Central memory CD4-positive, alpha-beta T cell (primary cell): ENCODE measurements at regions not wholly inside any gene's neighbourhood (a gene's known extent, or its start where the extent isn't known, plus 50 kb on each side); places are given as distances from the start of the nearest gene placed in this dataset.

Experiments
- DNase-seq: peaks from one replicate; pipeline ENCODE4 v3.0.0; 2022

DNA sequence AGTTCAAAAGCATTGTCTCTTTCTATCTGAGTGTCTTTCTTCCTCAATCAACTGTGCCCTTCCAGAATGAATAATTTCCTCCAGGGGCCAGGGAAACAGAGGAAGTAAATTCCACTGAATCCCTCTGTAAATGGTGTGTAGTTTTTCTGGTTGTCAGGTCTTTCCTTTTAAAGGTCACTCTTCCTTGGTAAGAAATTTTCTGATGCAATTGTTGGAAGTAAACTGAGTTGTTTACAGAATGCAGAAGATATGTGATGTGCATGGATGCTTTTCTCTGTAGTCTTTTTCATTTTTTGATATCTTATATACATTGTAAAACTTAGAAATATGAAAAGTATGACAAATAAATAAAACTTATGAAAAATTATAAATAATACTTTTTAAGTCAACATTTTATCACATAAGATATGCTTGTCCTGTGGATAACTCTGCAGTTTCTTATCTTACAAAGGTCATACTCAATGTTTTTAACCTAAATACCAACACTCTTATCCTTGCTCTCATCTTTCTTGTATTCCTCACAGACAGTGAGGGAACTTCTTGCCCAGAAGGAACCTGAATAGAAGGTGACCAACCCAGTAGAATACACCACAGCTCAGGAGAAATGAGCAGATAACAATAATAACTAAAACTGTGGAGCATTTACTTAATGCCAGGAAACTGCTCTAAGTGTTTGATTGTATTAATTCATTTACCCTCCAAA lies 234.5 kb downstream of the METTL4 start:
- DNase-seq = no peak

DNA sequence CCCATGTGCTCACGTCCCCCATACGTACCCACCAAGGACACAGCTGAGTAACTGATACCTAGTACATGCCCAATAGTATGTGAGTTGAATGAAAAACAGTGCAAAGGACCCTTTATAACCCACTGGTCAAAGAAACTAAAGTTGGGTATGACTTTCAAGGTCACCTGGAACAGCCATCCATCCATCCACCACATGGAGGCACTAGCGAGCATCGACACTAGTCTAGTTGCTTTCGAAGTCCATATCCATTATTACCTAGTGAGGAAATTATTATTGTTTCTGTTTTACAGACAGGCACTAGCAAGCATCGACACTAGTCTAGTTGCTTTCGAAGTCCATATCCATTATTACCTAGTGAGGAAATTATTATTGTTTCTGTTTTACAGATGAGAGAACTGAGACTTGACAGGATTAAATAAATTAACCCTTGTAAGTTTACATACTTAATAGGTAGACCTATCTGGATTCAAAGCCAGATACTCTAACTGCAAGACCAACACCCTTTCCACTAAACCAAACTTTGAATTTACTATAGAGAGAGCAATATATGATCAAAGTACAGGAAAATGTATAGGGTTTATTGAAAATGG lies 233.7 kb downstream of the METTL4 start:
- peak; percentile 13 for DNase-seq

DNA sequence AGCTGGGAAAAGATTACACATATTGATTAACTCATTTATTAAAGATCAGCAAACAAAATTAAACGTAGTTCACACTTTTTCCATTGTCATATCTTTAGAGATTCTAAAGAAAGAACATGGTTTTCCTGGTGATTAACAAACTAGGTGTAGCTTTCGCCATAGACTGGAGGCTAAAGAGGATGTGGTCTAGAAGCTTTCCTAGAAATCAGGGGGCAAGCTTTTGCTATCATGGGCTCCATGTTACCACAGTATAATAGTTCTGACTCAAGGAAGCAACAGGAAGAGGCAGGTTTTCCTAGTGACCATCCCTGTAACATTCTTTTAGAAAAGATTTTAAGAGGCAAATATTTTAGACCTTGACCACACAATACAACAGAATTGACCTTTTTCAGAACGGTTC lies 232.7 kb downstream of the METTL4 start:
- no peak for DNase-seq

DNA sequence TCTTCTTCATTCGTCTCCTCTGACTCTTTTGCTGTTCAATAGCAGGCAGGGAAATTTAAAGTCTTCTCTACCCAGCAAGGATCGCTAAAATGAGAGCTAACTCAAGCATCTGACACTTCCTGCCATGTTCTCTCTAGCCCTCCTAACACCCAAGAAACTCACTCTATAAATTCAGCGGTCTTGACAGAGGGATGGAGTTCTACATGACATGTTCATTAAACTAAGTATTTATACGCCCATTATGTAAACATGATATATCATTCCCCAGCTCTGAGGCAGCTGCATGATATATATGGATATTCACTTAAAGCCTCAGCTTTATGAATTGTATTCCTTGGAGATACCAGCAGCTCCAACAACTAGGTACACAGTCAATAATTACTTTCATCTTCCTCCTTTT lies 231.0 kb downstream of the METTL4 start:
- no peak for DNase-seq

DNA sequence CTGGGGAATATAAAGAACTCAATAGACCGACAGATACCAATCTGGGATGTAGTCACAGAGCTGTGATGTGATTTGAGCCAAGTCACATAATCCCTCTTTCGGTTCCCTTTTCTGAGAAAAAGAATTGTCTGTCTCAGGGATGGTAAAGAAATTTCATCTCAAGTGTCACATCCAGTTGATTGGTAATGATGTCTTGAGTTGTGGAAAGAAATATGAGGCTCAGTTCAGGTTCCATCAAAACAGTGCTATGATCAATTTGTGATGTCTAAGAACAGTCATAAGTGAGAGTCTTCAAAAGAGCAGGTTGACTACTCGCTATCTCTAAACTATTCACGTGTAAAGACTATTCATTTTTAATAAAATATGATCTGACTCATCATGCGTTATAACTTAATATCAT lies 223.3 kb downstream of the METTL4 start:
- DNase-seq = no peak

DNA sequence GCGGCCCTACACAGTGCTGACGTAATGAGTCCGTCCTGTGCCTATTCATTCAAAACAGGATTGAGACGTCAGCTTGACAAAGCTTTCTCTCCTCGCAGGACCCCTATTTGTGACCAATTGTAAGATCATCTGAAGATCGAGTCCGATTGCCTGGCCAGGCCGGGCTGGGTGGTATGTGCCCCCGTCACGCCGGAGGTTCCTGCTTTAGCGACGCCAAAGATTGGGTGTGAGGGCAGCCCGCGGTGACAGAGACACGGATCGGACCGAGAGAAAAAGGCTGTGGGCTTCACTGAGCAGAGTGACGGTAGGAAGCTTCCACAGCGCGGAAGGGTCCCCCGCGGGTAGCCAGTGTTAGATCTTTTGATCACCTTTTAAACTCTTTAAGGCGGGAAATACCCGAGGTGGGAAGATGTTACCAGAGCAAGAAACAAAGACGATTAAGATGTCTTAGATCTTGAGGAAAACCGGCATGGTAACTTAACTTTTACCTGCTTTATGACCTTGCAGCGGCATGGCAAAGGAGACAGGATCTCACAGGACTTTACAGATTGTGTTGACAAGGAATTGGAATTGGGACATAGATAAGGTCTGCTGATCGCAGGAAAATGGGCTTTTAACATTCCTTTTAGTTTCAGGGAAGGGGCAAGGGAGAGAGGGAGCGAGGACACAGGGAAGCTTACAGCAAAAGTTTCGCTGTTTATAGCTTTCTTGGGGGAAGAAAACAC lies 220.0 kb downstream of the METTL4 start:
- DNase-seq = no peak

DNA sequence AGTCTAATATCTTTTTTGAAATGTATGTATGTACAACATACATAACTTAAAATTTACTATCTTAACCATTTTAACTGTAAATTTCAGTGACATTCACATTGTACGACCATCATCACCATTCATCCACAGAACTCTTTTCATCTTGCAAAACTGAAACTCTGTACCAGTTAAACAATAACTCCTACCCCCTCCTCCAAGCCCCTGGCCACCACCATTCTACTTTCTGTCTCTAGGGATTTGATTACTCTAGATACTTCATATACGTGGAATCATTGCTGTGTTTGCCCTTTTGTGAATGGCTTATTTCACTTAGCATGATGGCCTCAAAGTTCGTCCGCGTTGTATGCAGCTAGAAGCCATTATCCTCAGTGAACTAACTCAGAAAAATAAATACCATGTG lies 217.0 kb downstream of the METTL4 start:
- no peak for DNase-seq

DNA sequence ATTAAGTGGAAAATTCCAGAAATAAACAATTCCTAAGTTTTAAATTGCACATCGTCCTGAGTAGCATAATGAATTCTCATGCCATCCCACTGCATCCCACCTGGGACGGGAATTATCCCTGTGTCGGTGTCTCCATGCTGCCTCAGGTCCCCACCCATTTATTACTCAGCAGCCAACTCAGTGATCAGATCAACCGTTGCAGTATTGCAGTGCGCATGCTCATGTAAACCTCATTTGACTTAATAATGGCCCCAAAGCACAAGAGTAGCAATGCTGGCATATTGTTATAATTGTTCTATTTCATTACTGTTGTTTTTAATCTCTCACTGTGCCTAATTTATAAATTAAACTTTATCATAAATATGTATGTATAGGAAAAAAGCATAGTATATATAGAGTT lies 214.4 kb downstream of the METTL4 start:
- no peak for DNase-seq

DNA sequence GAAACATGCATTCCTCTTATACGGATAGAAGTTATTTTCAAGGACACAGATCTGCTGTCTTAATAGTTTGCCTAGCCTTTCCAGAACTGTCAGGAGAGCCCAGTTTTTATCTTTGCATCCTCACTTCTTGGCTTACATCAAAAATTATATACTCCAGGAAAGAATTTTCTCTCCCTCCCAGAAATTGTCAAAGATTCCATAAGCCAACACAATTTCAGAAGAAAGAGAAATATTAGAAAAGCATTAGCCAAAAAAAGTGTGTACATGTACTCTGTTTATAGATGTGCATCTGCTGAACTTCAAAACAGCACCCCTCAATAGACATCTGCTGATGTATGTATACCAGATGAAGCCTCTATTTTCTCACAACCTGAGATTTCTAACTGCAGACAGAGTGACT lies 210.4 kb downstream of the METTL4 start:
- no peak for DNase-seq

DNA sequence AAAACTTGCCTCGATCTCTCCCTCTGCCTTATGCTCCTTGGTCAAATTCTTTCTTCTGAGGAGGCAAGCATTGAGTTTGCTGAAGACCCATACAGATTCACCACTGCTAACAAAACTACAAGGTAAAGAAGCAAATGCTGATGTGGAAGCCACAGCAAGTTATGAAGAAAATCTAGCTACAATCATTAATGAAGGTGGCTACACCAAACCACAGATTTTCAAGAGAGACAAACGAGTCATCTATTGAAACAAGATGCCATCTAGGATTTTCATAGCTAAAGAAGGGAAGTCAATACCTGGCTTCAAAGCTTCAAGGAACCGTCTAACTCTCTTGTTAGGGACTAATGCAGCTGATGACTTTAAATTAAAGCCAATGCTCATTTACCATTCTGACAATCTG lies 203.2 kb downstream of the METTL4 start:
- no peak for DNase-seq

DNA sequence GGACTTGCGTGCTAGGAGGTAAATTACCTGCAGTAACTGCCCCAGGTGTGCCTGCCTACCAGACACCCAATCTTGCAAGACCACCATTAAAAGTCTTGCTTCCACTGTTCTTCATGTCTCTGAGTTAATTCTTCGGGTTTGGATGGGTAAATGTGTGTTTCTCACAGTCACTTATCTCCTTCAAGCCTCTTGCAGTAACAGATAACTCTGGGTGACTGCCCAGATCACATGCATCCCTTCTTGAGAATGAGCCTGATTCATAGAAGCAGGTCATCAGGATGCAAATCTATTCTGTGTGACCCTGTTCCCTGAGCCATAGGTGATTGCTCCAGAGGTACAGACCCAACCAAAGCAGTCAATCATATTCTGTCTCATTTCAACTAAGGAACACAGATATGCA lies 194.6 kb downstream of the METTL4 start:
- no peak for DNase-seq

DNA sequence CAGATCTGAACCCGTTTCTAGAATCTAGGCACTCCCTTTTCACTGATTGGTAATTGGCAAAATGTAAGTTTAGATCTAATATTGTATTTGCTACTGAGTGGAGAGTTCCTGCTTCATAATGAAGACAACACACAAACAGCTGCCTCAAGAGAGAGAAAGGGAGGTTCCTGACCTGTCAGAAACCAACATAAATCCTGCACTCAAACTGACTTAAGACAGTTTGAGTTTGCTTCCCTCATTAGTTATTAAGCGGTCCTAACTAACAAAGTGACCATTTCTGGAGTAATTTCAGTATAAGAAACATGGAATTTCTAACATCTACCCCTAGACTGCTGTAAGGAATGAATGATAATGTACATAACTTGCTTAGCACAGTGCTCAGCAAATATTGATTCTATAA lies 191.2 kb downstream of the METTL4 start:
- no peak for DNase-seq

DNA sequence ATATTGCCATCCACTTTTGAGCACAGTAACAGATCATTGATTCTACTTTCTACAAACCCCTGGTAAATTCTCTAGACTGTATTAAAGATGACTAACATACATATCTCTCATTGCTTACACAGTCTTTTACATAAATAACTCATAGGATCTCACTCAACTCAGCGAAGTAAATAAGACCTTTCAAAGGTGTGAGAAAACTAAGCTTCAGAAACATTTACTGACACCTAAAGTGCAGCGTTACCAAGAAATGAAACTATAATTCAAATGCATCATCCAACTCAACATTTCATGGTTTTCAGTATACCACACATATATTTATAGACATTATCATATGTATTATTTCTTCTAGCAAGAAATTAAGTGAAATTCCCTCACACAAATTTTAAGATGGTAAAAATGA lies 189.8 kb downstream of the METTL4 start:
- DNase-seq = no peak

DNA sequence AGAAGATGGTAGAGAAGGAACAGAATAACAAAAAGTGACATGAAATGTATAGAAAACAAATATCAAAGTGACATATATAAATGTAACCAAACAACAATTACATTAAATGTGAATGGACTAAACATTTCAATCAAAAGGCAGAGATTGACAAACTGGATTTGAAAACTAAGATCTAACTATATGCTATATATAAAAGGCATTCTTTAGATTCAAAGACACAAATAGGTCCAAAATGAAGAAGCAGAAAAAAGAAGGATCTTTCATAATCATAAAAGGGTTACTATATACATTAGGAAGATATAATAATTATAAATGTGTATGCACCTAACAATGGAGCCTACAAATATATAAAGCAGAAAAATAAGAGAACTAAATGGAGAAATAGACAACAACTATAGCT lies 183.7 kb downstream of the METTL4 start:
- DNase-seq = no peak

DNA sequence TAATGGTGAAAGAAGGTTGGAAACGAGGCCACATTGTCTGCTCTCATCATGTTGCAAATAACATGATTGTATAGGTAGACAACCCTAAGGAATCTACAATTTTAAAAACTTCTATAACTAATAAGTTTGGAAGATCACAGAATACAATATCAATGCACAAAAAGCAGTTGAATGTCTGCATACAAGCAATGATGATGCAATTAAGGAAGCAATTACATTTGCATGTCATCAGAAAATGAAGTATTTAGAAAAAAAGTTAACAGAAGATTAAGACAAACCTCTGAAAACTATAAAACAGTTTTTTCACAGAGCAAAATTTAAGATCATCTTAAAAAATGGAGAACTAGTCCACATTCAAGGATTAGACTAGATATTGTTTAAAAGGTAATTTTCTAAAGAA lies 181.1 kb downstream of the METTL4 start:
- no peak for DNase-seq

DNA sequence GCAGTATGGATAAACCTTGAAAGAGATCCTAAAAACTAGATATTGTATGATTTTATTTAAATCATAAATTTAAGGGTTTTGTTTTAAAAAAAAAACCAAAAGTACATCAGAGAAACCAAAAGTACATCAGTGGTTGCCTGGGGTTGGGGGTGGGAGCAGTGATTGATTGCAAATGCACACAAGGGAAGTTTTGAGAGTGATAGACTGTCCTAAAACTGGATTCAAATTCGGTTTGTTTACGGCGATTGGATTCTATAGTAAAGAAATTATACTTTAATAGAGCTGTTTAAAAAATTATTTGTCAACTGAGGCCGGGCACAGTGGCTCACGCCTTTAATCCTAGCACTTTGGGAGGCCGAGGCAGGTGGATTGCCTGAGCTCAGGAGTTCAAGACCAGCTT lies 179.8 kb downstream of the METTL4 start:
- DNase-seq = no peak

DNA sequence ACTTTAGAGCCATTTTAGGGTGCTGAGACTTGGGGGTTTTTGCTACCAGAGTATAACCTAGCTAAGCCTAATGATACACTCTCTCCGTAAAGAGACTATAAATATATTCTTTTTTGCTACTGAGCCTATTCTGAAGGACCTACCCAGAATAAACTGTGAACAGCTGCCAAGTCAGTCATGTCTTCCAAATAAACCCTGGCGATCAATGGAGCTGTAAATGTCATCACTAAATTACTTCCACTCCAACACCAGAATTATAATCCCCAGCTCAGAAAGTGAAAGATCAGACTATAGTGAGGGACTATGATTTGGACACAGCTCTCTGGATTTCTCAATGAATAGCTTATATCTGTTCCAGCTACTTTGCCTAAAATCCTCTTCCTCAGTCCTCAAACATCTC lies 178.9 kb downstream of the METTL4 start:
- no peak for DNase-seq

DNA sequence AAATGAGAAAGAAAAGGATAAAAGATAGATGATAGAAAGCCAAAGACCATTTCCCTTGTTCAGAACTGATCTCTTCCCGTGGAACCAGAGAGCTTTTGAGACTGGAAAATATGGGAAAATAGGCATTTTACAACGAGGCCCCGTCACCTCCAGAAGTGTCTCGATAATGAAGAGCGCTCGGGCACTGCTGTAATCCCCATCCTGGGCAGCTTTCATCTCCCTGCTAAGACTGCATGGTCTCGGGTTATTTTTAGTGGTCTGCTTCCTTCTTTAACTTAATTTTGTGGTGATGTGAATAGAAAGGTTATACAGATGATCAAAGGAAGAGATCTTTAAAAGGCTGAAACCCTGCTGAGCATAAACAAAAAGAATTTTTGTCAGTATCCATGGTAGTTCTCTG lies 176.6 kb downstream of the METTL4 start:
- DNase-seq = no peak

DNA sequence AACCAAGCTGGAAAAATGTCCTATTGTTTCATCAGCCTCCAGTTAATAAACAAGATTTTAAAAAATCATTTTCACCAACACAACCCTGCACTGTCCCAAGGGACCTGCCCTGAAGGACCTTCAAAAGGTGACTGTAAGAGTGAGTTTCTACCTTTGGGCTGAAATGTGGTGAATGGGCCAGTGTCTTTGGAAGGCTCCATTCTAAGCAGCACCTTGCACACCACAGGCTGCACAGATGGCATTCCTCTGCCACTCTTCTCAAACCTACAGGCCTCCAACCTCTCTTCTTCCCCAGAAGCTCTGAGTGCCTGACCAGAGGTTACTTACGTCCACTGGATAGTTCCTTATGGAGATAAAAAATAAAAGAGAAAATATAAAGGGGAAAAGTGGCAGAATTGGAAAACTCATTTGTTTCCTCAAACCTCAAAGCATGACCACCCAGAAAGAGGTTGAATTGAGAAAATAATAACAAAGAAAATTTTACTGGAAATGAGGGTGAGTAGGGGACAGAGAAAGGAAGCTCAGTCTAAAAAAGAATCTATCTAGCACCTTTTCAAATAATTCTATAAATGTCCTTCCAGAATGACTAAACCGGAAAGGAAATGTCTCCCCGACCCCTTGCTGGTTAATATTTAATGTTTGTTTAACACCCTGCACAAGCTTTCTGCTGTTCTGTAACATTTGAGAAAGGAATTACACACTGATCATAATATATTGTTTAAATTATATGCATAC lies 175.7 kb downstream of the METTL4 start:
- no peak for DNase-seq

DNA sequence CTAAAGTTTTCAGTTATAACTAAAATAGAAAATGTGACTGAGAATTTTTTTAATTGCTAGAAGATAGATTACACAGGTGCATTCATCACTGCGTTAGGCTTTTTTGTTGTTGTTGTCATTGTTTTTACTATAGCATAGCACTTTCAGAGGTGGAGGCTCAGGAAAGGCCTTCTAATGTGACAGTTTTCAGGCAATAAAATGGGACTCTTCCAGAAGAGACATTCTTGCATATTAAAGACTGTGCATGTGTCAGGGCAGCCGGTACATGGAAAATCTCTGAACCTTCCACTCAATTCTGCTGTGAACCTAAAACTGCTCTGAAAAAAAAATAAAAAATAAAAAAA lies 175.2 kb downstream of the METTL4 start:
- DNase-seq = no peak

DNA sequence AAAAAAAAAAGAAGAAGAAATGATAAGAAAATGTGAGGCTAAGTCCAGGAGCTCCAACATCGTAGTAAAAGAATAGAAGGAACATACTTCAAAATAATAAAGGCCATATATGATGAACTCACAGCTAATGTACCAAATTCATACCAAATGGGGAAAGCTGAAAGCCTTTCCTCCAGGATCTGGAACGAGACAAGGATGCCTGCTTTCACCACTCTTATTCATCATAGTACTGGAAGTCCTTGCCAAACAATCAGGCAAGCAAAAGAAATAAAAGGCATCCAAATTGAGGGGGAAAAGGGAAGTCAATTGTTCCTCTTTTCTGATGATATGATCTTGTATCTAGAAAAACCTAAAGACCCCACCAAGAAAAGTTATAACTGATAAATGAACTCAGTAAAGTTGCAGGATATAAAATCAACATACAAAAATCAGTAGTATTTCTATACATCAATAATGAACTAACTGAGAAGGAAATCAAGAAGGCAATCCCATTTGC lies 170.6 kb downstream of the METTL4 start:
- DNase-seq = no peak

DNA sequence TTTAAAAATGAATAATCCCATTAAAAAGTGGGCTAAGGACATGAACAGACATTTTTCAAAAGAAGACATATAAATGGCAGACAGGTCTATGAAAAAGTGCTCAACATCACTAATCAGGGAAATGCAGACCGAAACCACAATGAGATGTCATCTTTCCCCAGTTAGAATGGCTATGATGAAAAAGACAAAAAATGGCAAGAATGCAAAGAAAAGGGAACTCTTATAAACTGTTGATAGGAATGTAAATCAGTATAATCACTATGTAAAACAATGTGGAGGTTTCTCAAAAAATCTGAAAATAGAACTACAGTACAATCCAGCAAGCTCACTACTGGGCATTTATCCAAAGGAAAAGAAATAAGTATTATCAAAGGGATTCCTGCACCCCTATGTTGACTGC lies 169.2 kb downstream of the METTL4 start:
- DNase-seq = no peak

DNA sequence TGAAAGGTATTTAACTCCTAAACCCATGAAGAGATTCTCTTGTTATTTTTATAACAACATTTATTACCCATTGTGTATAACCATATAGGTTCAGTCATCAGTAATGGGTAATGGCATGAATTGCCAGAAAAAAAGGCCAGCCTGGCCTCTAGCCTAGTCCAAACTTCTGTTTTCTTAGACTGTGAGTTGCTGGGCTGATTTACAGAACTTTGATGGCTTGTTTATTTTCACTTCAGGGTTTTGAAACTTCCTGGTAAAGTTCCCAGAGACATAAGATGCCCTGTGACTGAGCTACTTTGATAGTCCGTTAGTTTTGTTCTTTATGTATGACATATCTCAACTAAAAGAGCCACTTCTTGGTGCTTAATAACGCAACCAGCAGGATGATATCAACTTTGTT lies 164.8 kb downstream of the METTL4 start:
- DNase-seq = no peak

DNA sequence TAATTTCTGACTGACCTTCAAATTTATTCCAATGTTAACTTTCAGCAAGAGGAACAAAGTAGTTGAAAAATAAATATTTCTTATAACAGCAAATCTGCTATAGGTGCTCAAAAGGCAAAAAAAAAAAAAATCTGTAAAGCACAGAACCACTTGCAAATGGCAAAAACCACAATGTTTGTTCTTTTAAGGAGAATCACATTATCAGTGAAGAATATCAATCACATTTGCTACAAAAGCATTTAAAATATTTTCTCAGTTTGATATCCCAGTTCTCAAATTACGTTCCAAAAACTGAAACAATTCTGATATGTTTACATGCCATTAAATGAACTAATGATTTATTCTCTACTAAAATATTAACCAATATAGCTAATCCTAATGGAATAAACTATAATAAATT lies 163.3 kb downstream of the METTL4 start:
- no peak for DNase-seq
